ENCODE measurements at regions not wholly inside any gene's neighbourhood (a gene's known extent, or its start where the extent isn't known, plus 50 kb on each side); places are given as distances from the start of the nearest gene placed in this dataset.

GRCh38 chr2:9681427-9681817 is 50.6 kb upstream of the YWHAQ start:
- Histone ChIP-seq H3K27ac (no peak overlapping the region), H3K4me3 (no peak overlapping the region), H3K4me1 (replicated peaks in 1 of 2) (peaks cover 2 to 9% of the 10 kb centered on the region in 2 donors)
- in situ Hi-C loops (cut with MboI; ENCODE audit: low pct_unique_long_range_greater_than_20kb in 2 of 9, low sequenced_read_pairs in 9 of 9, unreplicated experiment in 9 of 9), result no loop called here
- 70 to 100% (median 98%) methylated on average over 3 to 7 of the region's 7 CpGs; no CpG with 5 or more reads in 6 of the 10 experiments for WGBS, 10 experiments
- ATAC-seq (replicated peaks in 6 of 8), result no peak

DNA sequence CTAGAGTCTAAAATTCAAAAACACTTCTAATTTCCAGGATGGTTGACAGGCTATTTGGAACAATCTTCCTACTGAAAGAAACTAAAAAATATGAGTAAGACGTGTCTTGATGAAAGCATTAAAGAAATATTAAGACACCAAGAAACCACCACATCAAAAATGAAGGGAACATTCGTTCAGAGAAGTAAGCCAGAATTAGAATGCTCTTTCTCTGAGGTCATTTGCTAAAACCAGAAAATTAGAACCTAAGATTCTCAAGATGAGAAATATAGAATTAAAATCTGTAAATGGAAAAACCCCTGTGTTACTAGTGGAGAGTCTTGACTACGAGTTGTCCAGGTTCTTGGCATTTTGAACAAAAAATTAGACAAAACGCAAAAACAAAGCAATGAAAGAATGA is 54.8 kb upstream of the YWHAQ start:
- peaks cover 9 to 10% of the 10 kb centered on the region in 2 donors for H3K4me1 ChIP-seq (replicated peaks in 1 of 2)
- no peak overlapping the region for H3K4me3 ChIP-seq
- in situ Hi-C loops (cut with MboI; ENCODE audit: low pct_unique_long_range_greater_than_20kb in 2 of 9, low sequenced_read_pairs in 9 of 9, unreplicated experiment in 9 of 9), result no loop called here
- WGBS, 10 experiments, result 53 to 100% (median 89%) methylated on average over 1 to 4 of the region's 4 CpGs; no CpG with 5 or more reads in 1 of the 10 experiments
- ATAC-seq (replicated peaks in 6 of 8), result no peak
- no peak overlapping the region for H3K27ac ChIP-seq

GRCh38 chr2:9686061-9686460 is 55.3 kb upstream of the YWHAQ start:
- in situ Hi-C loops (cut with MboI; ENCODE audit: low pct_unique_long_range_greater_than_20kb in 2 of 9, low sequenced_read_pairs in 9 of 9, unreplicated experiment in 9 of 9), result no loop called here
- Histone ChIP-seq H3K4me1 (replicated peaks in 1 of 2) (peaks cover 9 to 10% of the 10 kb centered on the region in 2 donors), H3K4me3 (no peak overlapping the region), H3K27ac (no peak overlapping the region)
- 70 to 94% (median 86%) methylated on average over 2 to 8 of the region's 8 CpGs for WGBS, 10 experiments
- ATAC-seq (replicated peaks in 6 of 8), result no peak

GRCh38 chr2:9690252-9690651 is 59.5 kb upstream of the YWHAQ start:
- in situ Hi-C loops (cut with MboI; ENCODE audit: low pct_unique_long_range_greater_than_20kb in 2 of 9, low sequenced_read_pairs in 9 of 9, unreplicated experiment in 9 of 9), result no loop called here
- Histone ChIP-seq H3K27ac (no peak overlapping the region), H3K4me1 (replicated peaks in 1 of 2) (peaks cover 9 to 18% of the 10 kb centered on the region in 2 donors), H3K4me3 (no peak overlapping the region)
- ATAC-seq (replicated peaks in 6 of 8), result peak in 2 of 8 experiments; percentile 77 to 83
- 71 to 100% (median 93%) methylated on average over 1 to 6 of the region's 7 CpGs; no CpG with 5 or more reads in 2 of the 10 experiments for WGBS, 10 experiments

GRCh38 chr2:9690716-9691498 is 60.1 kb upstream of the YWHAQ start:
- WGBS, 10 experiments, result 85 to 100% (median 92%) methylated on average over 4 to 10 of the region's 11 CpGs; no CpG with 5 or more reads in 2 of the 10 experiments
- ATAC-seq (replicated peaks in 6 of 8), result peak in 2 of 8 experiments; percentile 30 to 38
- Histone ChIP-seq H3K27ac (no peak overlapping the region), H3K4me3 (no peak overlapping the region), H3K4me1 (replicated peaks in 1 of 2) (peaks cover 9 to 18% of the 10 kb centered on the region in 2 donors)
- in situ Hi-C loops (cut with MboI; ENCODE audit: low pct_unique_long_range_greater_than_20kb in 2 of 9, low sequenced_read_pairs in 9 of 9, unreplicated experiment in 9 of 9), result no loop called here

DNA sequence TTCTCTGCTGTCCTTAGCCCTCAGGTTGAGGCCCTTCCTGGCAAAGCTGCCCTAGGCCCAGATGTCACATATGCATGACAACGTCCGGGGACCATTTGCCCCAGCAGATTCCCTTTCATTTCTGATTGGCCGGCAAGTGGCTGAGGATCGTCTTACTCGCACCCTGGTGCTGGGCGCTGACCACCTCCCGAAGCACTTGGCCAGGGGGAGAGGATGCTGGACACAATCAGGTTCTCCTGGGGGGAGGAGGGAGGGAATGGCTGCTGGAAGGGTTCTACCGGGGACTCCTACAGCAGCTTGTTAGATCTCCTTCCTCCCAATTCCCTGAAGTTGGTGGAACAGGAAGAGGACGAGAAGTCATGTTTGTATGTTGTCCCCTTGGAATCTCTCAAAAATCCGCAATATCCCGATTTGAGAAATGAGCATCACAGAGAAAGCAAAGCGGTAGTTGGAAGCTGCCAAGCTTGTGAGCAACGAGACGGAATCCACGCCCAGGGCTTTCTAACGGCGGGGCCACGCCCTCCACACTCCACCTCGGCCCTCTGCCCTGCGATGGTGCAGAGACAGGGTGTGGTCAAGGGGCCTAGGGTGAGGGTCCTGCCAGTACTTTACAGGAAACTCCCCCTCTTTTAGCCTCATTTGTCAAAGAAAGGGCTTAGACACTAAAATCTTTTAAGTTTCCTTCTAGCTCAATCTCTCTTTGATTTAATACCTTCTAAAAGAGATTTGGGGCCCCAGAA is 61.8 kb upstream of the YWHAQ start:
- Histone ChIP-seq H3K4me1 (replicated peaks in 1 of 2) (peaks cover 0 to 8% of the 10 kb centered on the region in 2 donors), H3K4me3 (no peak overlapping the region), H3K27ac (no peak overlapping the region)
- WGBS, 10 experiments, result 3 to 79% (median 40%) methylated on average over 1 to 13 of the region's 20 CpGs; no CpG with 5 or more reads in 3 of the 10 experiments
- ATAC-seq (replicated peaks in 6 of 8), result peak in 4 of 8 experiments; percentile 21 to 92 (median 69)
- in situ Hi-C loops (cut with MboI; ENCODE audit: low pct_unique_long_range_greater_than_20kb in 2 of 9, low sequenced_read_pairs in 9 of 9, unreplicated experiment in 9 of 9), result no loop called here

- WGBS, 10 experiments, result 43 to 98% (median 87%) methylated on average over 3 to 7 of the region's 8 CpGs; no CpG with 5 or more reads in 5 of the 10 experiments
- in situ Hi-C loops (cut with MboI; ENCODE audit: low pct_unique_long_range_greater_than_20kb in 2 of 9, low sequenced_read_pairs in 9 of 9, unreplicated experiment in 9 of 9), result no loop called here
- Histone ChIP-seq H3K4me1 (replicated peaks in 1 of 2) (peaks cover 0 to 8% of the 10 kb centered on the region in 2 donors), H3K4me3 (no peak overlapping the region), H3K27ac (no peak overlapping the region)
- peak; percentile 34 to 85 (median 55) for ATAC-seq (replicated peaks in 6 of 8)
Measured at GRCh38 chr2:9693196-9693491, 62.3 kb upstream of the YWHAQ start.

DNA sequence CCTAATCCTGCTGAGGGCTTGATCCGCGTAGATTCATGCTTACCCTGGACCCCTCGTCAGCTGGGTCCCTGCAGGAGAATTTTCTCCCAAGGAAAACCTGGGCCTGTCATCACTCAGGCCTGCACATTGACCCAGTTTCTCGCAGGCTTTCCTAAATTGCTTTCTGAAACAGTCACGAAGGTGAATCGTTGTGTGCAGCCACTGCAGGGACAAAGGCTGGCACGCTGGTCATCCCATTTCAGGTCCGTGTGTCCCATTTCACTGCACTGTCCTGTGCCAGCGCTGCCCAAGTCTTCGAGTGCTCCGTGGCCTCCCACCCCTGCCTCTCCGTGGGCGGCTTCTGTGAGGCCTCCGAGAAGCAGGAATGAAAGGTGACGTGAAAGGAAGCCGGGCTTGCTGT is 62.8 kb upstream of the YWHAQ start:
- no peak overlapping the region for H3K4me3 ChIP-seq
- peaks cover 0 to 8% of the 10 kb centered on the region in 2 donors for H3K4me1 ChIP-seq (replicated peaks in 1 of 2)
- 80 to 100% (median 97%) methylated on average over 1 to 11 of the region's 16 CpGs; no CpG with 5 or more reads in 3 of the 10 experiments for WGBS, 10 experiments
- in situ Hi-C loops (cut with MboI; ENCODE audit: low pct_unique_long_range_greater_than_20kb in 2 of 9, low sequenced_read_pairs in 9 of 9, unreplicated experiment in 9 of 9), result no loop called here
- H3K27ac ChIP-seq, result no peak overlapping the region
- no peak for ATAC-seq (replicated peaks in 6 of 8)

DNA sequence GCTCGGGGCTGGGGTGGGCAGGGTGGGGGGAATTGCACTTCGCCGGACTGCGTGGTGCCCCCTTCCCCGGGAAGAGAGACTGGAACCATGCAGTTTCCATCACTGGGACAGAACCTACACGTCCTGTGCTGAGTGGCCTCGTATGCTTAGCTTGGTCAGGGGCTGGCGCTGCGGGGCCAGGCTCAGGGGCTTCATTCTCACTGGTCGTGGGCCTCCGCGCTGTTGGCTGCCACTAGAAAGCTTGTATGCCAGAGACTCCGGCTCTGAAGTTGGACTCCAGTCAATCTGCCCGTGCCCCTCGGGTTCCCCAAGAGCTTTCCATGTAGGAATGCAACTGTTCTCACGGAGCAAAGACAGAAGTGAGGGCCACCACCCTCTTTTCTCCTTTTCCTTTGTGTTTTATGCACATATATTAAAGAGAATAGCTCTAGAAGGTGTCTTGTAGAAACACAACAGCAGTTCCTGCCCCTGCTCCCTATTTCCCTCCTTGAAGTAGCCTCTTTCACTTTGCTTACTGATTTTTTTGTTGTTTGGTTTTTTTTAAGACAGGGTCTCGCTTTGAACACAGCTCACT is 64.0 kb upstream of the YWHAQ start:
- Histone ChIP-seq H3K4me1 (replicated peaks in 1 of 2) (peaks cover 0 to 8% of the 10 kb centered on the region in 2 donors), H3K4me3 (no peak overlapping the region), H3K27ac (no peak overlapping the region)
- in situ Hi-C loops (cut with MboI; ENCODE audit: low pct_unique_long_range_greater_than_20kb in 2 of 9, low sequenced_read_pairs in 9 of 9, unreplicated experiment in 9 of 9), result no loop called here
- ATAC-seq (replicated peaks in 6 of 8), result peak in 5 of 8 experiments; percentile 10 to 55 (median 23)
- WGBS, 10 experiments, result 57 to 100% (median 71%) methylated on average over 1 to 9 of the region's 17 CpGs; no CpG with 5 or more reads in 2 of the 10 experiments

DNA sequence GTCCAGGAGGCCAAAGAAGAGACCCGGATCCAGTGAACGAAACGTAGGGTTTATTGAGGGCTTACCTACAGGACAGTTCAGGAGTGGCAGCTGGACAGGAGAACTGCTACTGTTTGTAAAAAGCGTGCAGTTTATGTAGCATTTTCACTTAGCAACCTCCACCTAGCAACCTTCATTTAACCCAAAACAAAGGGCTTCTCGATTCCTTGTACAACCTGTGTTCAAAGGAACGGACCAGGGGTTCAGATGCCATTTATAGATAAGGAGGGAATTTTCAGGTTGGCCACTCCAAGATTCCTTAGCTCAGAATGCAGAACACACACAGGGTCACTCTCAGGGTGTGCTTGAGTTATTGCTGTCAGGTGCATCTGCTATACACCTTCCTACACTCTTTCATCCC is 65.1 kb upstream of the YWHAQ start:
- H3K4me1 ChIP-seq (replicated peaks in 1 of 2), result peaks cover 0 to 8% of the 10 kb centered on the region in 2 donors
- ATAC-seq (replicated peaks in 6 of 8), result no peak
- H3K4me3 ChIP-seq, result no peak overlapping the region
- no peak overlapping the region for H3K27ac ChIP-seq
- in situ Hi-C loops (cut with MboI; ENCODE audit: low pct_unique_long_range_greater_than_20kb in 2 of 9, low sequenced_read_pairs in 9 of 9, unreplicated experiment in 9 of 9), result no loop called here
- 20 to 100% (median 100%) methylated on average over 1 to 6 of the region's 6 CpGs; no CpG with 5 or more reads in 4 of the 10 experiments for WGBS, 10 experiments

GRCh38 chr2:9696731-9697130 is 65.9 kb upstream of the YWHAQ start:
- Histone ChIP-seq H3K27ac (no peak overlapping the region), H3K4me1 (replicated peaks in 1 of 2) (peaks cover 0 to 8% of the 10 kb centered on the region in 2 donors), H3K4me3 (no peak overlapping the region)
- no peak for ATAC-seq (replicated peaks in 6 of 8)
- in situ Hi-C loops (cut with MboI; ENCODE audit: low pct_unique_long_range_greater_than_20kb in 2 of 9, low sequenced_read_pairs in 9 of 9, unreplicated experiment in 9 of 9), result no loop called here
- 60 to 100% (median 73%) methylated on average over 2 to 4 of the region's 4 CpGs; no CpG with 5 or more reads in 6 of the 10 experiments for WGBS, 10 experiments

DNA sequence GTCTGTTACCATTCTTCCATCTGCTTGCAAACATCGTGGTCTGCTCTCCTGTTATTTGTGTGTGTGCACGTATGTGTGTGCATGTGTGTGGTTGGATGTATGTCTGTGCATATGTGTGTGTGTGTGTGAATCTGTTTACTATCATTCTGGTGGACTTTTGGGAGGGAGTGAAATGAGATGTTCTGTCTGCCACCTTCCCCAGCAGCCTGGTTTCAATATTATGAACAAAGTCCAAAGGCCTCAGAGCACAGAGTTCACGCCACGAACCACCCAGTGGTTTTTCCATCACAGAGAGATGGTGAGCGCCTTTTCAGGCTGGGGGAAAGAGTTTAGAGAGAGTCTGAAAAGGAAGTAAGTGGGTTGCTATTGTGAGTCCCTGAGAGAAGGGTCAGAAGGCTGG is 67.1 kb upstream of the YWHAQ start:
- Histone ChIP-seq H3K4me3 (no peak overlapping the region), H3K27ac (no peak overlapping the region), H3K4me1 (replicated peaks in 1 of 2) (peaks cover 0 to 2% of the 10 kb centered on the region in 2 donors)
- ATAC-seq (replicated peaks in 6 of 8), result no peak
- WGBS, 10 experiments, result 0 to 100% (median 60%) methylated on average over 1 to 5 of the region's 5 CpGs; no CpG with 5 or more reads in 3 of the 10 experiments
- in situ Hi-C loops (cut with MboI; ENCODE audit: low pct_unique_long_range_greater_than_20kb in 2 of 9, low sequenced_read_pairs in 9 of 9, unreplicated experiment in 9 of 9), result no loop called here
